Occipital lobe (tissue), 1 donor: ENCODE measurements at regions not wholly inside any gene's neighbourhood (a gene's known extent, or its start where the extent isn't known, plus 50 kb on each side); places are given as distances from the start of the nearest gene placed in this dataset.

Source experiments
- DNase-seq: peaks from one replicate; lab custom pipeline; 2025; lab: John Stamatoyannopoulos, UW

- no peak for DNase-seq
Observed at GRCh38 chr1:29984166-29984861, 739.1 kb downstream of the MATN1 start.

- DNase-seq, result no peak
Observed at GRCh38 chr1:29983321-29983720, 740.1 kb downstream of the MATN1 start.

GRCh38 chr1:29981586-29982239, 741.7 kb downstream of the MATN1 start:
- DNase-seq, result no peak

GRCh38 chr1:29977550-29977949, 741.2 kb downstream of the PTPRU start:
- no peak for DNase-seq

- no peak for DNase-seq
Observed at GRCh38 chr1:29975036-29975694, 738.8 kb downstream of the PTPRU start.

GRCh38 chr1:29974316-29974724, 738.0 kb downstream of the PTPRU start:
- DNase-seq, result no peak

- no peak for DNase-seq
Observed at GRCh38 chr1:29973406-29973805, 737.1 kb downstream of the PTPRU start.

GRCh38 chr1:29972421-29973053, 736.2 kb downstream of the PTPRU start:
- no peak for DNase-seq

- no peak for DNase-seq
Observed at GRCh38 chr1:29971703-29972102, 735.4 kb downstream of the PTPRU start.

GRCh38 chr1:29970747-29971325, 734.5 kb downstream of the PTPRU start:
- DNase-seq, result no peak

GRCh38 chr1:29969576-29969975, 733.3 kb downstream of the PTPRU start:
- DNase-seq, result peak; percentile 51

- no peak for DNase-seq
Observed at GRCh38 chr1:29967261-29967660, 730.9 kb downstream of the PTPRU start.

- no peak for DNase-seq
Observed at GRCh38 chr1:29966526-29967045, 730.3 kb downstream of the PTPRU start.

GRCh38 chr1:29964718-29965533, 728.6 kb downstream of the PTPRU start:
- no peak for DNase-seq

GRCh38 chr1:29963946-29964345, 727.6 kb downstream of the PTPRU start:
- no peak for DNase-seq

GRCh38 chr1:29962831-29963247, 726.5 kb downstream of the PTPRU start:
- no peak for DNase-seq

- DNase-seq, result no peak
Observed at GRCh38 chr1:29962336-29962735, 726.0 kb downstream of the PTPRU start.

GRCh38 chr1:29961293-29962059, 725.2 kb downstream of the PTPRU start:
- no peak for DNase-seq

GRCh38 chr1:29960876-29961275, 724.6 kb downstream of the PTPRU start:
- DNase-seq, result no peak

GRCh38 chr1:29960156-29960755, 723.9 kb downstream of the PTPRU start:
- DNase-seq, result no peak
